ENCODE measurements at regions not wholly inside any gene's neighbourhood (a gene's known extent, or its start where the extent isn't known, plus 50 kb on each side); places are given as distances from the start of the nearest gene placed in this dataset.

GRCh38 chr12:107385509-107385908 lies 292.2 kb upstream of the CRY1 start:
- BruUV-seq (replicated peaks), result no TSS peak
- no peak overlapping the region for H3K27ac ChIP-seq (ENCODE audit: extremely low read depth, low read depth, low read length)
- 0% methylated on average over 6 of the region's 8 CpGs for WGBS (ENCODE audit: insufficient coverage, low coverage, missing lambda C conversion rate)
- H4K20me1 ChIP-seq (replicated peaks; ENCODE audit: control insufficient read depth, insufficient read depth, low read length), result no peaks in the 10 kb centered on the region
- intact Hi-C loops (cut with micrococcal nuclease) (no loop called here), in situ Hi-C loops (cut with MboI) (no loop called here)
- no peaks in the 10 kb centered on the region for H3K4me1 ChIP-seq (replicated peaks in 1 of 2; ENCODE audit: control insufficient read depth in 2 of 2, insufficient read depth in 2 of 2, low read length in 2 of 2)
- no peak for ATAC-seq
- no peaks in the 10 kb centered on the region for H3K79me2 ChIP-seq (ENCODE audit: control insufficient read depth, insufficient read depth, low read length)
- no peaks in the 10 kb centered on the region for H3K36me3 ChIP-seq (ENCODE audit: control insufficient read depth, insufficient read depth, low read length)
- no peak overlapping the region for H3K4me2 ChIP-seq (ENCODE audit: insufficient read depth, low read length)
- ChIA-PET CTCF (ENCODE audit: low intra/inter-chr PET ratio) (no interaction called here), POLR2A (no interaction called here)
- H3K9me3 ChIP-seq (replicated peaks; ENCODE audit: control insufficient read depth, insufficient read depth, low read depth, low read length), result no peaks in the 10 kb centered on the region
- H2AFZ ChIP-seq (ENCODE audit: low read depth, low read length), result no peak overlapping the region
- H3K27me3 ChIP-seq (ENCODE audit: control insufficient read depth in 2 of 2, insufficient read depth in 2 of 2, low read length in 2 of 2), result no peaks in the 10 kb centered on the region; a peak in 1 of 5 replicates
- no peak for FAIRE-seq
- H3K9ac ChIP-seq (ENCODE audit: insufficient read depth in 1 of 2, low read depth in 2 of 2, low read length in 2 of 2), result no peak overlapping the region; a peak in 1 of 4 replicates
- TF ChIP-seq MAFK (IDR thresholded peaks at IDR 0.05; ENCODE audit: low read length) (peak; percentile 20; the same call in 1 of the 2 replicates), ZNF316 (IDR thresholded peaks at IDR 0.05) (peak; percentile 61), C11orf30 (IDR thresholded peaks at IDR 0.05; ENCODE audit: low read depth) (peak; percentile 61), MAFG (tag; conservative IDR thresholded peaks at IDR 0.05) (peak; percentile 52)
- TF ChIP-seq, protein P1, sequence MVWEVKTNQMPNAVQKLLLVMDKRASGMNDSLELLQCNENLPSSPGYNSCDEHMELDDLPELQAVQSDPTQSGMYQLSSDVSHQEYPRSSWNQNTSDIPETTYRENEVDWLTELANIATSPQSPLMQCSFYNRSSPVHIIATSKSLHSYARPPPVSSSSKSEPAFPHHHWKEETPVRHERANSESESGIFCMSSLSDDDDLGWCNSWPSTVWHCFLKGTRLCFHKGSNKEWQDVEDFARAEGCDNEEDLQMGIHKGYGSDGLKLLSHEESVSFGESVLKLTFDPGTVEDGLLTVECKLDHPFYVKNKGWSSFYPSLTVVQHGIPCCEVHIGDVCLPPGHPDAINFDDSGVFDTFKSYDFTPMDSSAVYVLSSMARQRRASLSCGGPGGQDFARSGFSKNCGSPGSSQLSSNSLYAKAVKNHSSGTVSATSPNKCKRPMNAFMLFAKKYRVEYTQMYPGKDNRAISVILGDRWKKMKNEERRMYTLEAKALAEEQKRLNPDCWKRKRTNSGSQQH (CRISPR knock-in tag; IDR thresholded peaks at IDR 0.05), result no peak
- no peak for DNase-seq (ENCODE audit: extremely low read depth in 1 of 4, low spot score in 3 of 4)
- no peak overlapping the region for H3K4me3 ChIP-seq
- H3K9me1 ChIP-seq (ENCODE audit: control insufficient read depth, insufficient read depth, low read length), result no peaks in the 10 kb centered on the region

DNA sequence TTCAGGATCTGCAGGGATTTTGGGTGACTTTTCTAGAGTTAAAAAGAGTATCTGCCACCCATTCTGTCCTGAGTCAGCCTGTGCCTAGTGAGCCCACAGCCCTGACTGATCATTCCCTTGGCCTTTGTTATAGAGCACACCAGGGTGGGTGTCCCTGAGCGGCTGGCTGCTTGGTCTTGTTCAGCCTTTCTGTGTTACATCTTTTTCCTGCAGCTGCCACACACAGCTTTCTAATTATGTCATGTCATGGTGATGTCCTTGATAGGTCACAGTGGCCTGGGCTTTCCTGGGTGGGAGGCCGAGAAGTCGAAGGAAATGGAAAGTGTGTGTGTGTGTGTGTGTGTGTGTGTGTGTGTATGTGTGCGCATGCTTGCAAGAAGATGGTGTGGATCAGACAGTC lies 293.2 kb upstream of the CRY1 start:
- Histone ChIP-seq H3K27me3 (ENCODE audit: control insufficient read depth in 2 of 2, insufficient read depth in 2 of 2, low read length in 2 of 2) (peaks cover 0 to under 1% of the 10 kb centered on the region in 2 experiments; a peak in 1 of 5 replicates), H3K4me3 (no peak overlapping the region), H3K36me3 (ENCODE audit: control insufficient read depth, insufficient read depth, low read length) (no peaks in the 10 kb centered on the region), H2AFZ (ENCODE audit: low read depth, low read length) (no peak overlapping the region), H3K9me3 (replicated peaks; ENCODE audit: control insufficient read depth, insufficient read depth, low read depth, low read length) (no peaks in the 10 kb centered on the region), H3K9me1 (ENCODE audit: control insufficient read depth, insufficient read depth, low read length) (no peaks in the 10 kb centered on the region), H3K4me2 (ENCODE audit: insufficient read depth, low read length) (no peak overlapping the region), H4K20me1 (replicated peaks; ENCODE audit: control insufficient read depth, insufficient read depth, low read length) (no peaks in the 10 kb centered on the region), H3K79me2 (ENCODE audit: control insufficient read depth, insufficient read depth, low read length) (no peaks in the 10 kb centered on the region), H3K9ac (ENCODE audit: insufficient read depth in 1 of 2, low read depth in 2 of 2, low read length in 2 of 2) (no peak overlapping the region), H3K27ac (ENCODE audit: extremely low read depth, low read depth, low read length) (no peak overlapping the region), H3K4me1 (replicated peaks in 1 of 2; ENCODE audit: control insufficient read depth in 2 of 2, insufficient read depth in 2 of 2, low read length in 2 of 2) (no peaks in the 10 kb centered on the region)
- DNase-seq (ENCODE audit: extremely low read depth in 1 of 4, low spot score in 3 of 4) (no peak), FAIRE-seq (no peak), ATAC-seq (no peak)
- 0% methylated on average over 4 of the region's 4 CpGs for WGBS (ENCODE audit: insufficient coverage, low coverage, missing lambda C conversion rate)
- in situ Hi-C loops (cut with MboI), result no loop called here
- intact Hi-C loops (cut with micrococcal nuclease), result no loop called here
- BruUV-seq (replicated peaks), result no TSS peak
- ChIA-PET POLR2A (interaction anchor here (0.6 kb wide), 1 partner anchor 260 kb away, joined by 4 read pairs; no protein-coding TSS in a partner anchor), CTCF (ENCODE audit: low intra/inter-chr PET ratio) (no interaction called here)
- TF ChIP-seq ELF2 (CRISPR knock-in tag; IDR thresholded peaks at IDR 0.05) (no peak), FOXJ2 (tag; IDR thresholded peaks at IDR 0.05) (no peak), MAFG (tag; conservative IDR thresholded peaks at IDR 0.05) (peak; percentile 51; the same call in 1 of the 2 replicates), HINFP (tag; conservative IDR thresholded peaks at IDR 0.05; ENCODE audit: low read depth) (no peak), NBN (IDR thresholded peaks at IDR 0.05; ENCODE audit: low read depth) (no peak), CBFA2T3 (IDR thresholded peaks at IDR 0.05) (no peak)
- TF ChIP-seq, protein P2, sequence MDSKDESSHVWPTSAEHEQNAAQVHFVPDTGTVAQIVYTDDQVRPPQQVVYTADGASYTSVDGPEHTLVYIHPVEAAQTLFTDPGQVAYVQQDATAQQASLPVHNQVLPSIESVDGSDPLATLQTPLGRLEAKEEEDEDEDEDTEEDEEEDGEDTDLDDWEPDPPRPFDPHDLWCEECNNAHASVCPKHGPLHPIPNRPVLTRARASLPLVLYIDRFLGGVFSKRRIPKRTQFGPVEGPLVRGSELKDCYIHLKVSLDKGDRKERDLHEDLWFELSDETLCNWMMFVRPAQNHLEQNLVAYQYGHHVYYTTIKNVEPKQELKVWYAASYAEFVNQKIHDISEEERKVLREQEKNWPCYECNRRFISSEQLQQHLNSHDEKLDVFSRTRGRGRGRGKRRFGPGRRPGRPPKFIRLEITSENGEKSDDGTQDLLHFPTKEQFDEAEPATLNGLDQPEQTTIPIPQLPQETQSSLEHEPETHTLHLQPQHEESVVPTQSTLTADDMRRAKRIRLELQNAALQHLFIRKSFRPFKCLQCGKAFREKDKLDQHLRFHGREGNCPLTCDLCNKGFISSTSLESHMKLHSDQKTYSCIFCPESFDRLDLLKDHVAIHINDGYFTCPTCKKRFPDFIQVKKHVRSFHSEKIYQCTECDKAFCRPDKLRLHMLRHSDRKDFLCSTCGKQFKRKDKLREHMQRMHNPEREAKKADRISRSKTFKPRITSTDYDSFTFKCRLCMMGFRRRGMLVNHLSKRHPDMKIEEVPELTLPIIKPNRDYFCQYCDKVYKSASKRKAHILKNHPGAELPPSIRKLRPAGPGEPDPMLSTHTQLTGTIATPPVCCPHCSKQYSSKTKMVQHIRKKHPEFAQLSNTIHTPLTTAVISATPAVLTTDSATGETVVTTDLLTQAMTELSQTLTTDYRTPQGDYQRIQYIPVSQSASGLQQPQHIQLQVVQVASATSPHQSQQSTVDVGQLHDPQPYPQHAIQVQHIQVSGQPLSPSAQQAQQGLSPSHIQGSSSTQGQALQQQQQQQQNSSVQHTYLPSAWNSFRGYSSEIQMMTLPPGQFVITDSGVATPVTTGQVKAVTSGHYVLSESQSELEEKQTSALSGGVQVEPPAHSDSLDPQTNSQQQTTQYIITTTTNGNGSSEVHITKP (IDR thresholded peaks at IDR 0.05; ENCODE audit: partially characterized antibody), result no peak
